HG03196 (cell line): ENCODE measurements at regions not wholly inside any gene's neighbourhood (a gene's known extent, or its start where the extent isn't known, plus 50 kb on each side); places are given as distances from the start of the nearest gene placed in this dataset.

Experiments used
- ATAC-seq: cut with Tn5 transposase; IDR thresholded peaks from one replicate; pipeline ENCODE4 v1.9.1; 2021; ENCODE audit not compliant: unreplicated experiment

- no peak for ATAC-seq
These were observed 497.8 kb downstream of the HS3ST4 start for GRCh38 chr16:26189536-26189935.

DNA sequence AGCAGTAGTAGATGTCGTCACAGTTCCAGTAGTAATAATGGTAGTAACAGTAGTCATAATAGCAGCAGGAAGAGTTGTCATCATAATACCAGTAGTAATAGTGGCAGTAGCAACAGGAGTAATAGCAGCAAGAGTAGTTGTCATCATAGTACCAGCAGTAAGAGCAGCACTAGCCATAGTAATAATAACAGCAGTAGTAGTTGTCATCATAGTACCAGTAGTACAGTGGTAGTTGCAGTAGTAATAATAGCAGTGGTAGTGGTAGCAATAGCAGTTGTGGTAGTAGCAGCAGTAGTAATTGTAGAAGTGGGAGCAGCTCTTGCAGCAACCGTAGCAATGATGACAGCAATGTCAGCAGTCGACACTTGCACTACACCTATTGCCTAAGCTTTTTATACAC, 502.8 kb downstream of the HS3ST4 start:
- no peak for ATAC-seq

GRCh38 chr16:26195225-26195624, 503.5 kb downstream of the HS3ST4 start:
- ATAC-seq, result no peak

- no peak for ATAC-seq
These were observed 504.6 kb downstream of the HS3ST4 start for GRCh38 chr16:26196310-26196709.

DNA sequence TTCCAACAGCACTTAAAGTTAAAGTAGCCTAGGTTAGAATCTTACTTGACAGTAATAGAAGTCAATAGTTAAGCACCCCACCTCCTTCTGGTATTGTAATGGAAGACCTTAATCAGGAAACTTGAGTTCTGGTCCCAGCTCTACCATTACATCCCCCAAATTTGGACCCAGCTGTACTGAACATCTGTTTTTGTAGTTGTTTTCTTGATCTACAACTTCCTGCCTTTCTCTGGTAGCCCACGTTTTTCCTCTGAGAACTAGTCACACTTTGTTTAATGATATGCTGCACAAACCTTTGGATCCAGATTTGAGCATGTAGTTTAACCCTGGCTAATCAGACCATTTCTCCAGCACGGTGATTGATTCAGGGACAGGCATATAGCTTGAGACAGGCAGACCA, 505.0 kb downstream of the HS3ST4 start:
- ATAC-seq, result no peak

DNA sequence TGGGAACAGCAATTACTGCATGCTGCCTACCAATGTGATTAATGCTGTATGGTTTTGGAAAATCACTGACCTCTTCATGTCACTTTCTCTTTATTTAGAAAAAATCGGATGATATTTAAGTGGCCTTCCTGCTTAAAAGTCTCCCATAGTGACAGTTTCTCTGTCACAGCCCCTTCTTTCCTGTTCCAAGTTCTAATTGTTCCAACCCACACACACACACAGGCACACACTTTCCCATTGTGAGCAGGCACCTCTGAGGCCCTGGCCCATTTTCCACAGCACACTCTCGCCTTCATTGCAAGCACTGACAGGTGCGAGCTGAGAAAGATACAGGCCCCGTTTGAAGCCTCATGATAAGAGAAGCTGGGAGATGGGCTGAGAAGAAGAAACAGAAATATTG, 505.9 kb downstream of the HS3ST4 start:
- no peak for ATAC-seq

DNA sequence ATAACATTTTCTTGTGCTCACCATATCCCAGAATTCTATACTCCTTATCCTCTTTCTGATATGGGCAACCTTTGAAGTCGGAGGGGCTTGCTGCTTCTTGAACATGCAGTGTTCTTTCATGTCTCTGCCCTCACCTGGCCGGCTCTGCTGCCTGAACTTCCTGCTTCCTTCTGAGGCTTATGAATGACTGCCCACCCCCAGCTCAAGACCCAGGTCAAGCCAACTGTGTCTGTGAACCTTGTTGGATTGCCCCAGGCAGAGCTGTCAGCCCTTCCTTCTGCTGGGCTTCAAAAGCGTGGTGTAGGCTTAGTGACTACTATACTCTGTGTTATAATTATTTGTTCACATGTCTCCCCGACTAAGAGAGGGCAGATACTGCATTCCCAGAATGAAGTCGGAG, 506.5 kb downstream of the HS3ST4 start:
- ATAC-seq, result no peak

GRCh38 chr16:26204138-26204537, 512.4 kb downstream of the HS3ST4 start:
- ATAC-seq, result no peak

DNA sequence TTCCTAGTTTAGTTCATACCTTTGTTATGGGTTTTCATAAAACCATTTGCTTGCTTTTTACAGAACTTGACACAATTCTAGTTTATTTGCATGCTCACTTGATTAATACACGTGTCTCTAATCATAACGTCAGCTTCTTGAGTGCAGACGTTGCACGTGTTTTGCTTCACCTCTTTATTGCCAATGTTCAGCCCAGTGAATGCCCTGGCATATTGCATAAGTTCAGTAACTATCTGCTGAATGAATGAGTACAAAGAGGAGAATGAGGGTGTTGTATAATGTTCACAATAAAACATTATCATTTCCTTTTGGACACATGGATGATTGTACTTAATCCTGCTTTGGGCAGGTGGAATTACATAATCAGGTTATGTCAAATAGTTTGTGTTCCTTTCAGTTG, 519.8 kb downstream of the HS3ST4 start:
- ATAC-seq, result no peak

GRCh38 chr16:26212599-26212998, 520.8 kb downstream of the HS3ST4 start:
- no peak for ATAC-seq

- no peak for ATAC-seq
These were observed 522.9 kb downstream of the HS3ST4 start for GRCh38 chr16:26214581-26215174.

- ATAC-seq, result no peak
These were observed 529.1 kb downstream of the HS3ST4 start for GRCh38 chr16:26220894-26221293.

DNA sequence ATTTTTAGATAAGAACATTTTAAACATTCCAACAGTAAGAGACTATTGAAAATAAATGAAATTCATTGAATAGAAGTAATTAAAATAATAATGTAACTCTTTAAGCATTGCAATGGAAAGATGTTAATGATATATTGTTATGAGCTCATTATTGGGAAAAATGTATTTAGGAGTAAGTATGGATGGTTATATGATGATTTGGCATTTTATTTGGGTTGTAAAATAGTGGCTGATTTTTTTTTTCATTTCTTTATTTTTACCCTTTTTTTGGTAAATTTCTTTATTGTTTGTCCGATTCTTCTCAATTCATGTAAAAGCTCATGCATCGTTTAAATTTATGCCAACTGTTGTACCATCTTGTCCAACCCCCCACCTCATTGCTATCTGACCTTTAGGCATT, 539.9 kb downstream of the HS3ST4 start:
- no peak for ATAC-seq

DNA sequence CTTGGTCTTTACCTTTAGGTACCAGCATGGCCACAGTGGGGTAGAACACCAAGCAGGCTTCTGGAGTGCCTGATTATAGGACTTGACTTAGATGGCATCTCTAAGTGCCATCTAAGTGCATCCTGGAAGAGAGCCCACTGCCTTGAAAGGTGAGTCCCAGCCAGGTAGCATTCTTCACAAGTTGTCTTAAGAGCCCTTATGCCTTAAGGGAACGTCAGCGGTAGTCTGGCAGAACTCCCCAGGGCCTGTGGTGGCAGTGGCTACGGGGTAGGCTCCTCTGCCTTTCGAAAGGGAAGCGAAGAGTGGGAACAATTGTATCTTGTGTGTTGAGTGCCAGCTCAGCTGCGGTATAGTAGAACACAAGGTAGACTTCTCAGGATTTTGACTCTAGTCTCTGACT, 549.0 kb downstream of the HS3ST4 start:
- ATAC-seq, result no peak

- ATAC-seq, result no peak
These were observed 555.3 kb downstream of the HS3ST4 start for GRCh38 chr16:26247063-26247462.

GRCh38 chr16:26252598-26252997, 560.8 kb downstream of the HS3ST4 start:
- ATAC-seq, result no peak

DNA sequence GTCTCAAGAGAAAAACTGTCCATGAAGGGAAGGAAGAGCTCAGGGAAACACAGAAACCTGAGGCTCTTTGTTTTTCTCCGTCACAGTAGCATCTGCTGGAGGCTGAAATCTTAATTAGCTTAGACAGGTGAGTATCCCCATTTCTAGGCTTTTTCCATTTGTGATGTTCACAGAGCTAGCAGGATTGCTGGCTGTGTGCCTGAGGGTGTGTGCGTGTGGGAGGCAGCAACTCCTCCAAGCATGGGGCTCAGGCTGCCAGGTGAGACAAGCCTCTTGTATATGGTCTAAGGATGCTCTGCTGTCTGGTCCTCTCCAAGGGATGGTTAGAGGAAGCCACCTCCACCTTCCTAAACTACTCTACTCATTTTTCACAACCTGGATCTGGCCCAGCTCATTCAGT, 569.9 kb downstream of the HS3ST4 start:
- ATAC-seq, result no peak

DNA sequence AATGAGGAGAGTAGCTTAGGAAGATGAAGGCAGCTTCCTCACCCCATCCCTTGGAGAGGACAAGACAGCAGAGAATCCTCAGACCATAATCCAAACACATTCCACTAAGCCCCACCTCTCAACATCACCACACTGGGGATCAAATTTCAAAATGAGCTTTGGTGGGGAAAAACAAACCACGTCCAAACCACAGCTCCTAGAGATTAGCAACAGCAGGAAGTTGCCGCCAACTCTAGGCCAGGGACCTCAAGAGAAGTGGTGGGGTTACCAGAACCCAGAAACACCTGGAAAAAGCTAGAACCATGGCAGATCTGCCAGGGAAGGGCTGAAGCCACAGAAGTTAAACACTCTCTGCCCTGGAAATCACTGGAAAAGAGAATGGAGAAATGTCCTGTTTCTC, 571.6 kb downstream of the HS3ST4 start:
- no peak for ATAC-seq

DNA sequence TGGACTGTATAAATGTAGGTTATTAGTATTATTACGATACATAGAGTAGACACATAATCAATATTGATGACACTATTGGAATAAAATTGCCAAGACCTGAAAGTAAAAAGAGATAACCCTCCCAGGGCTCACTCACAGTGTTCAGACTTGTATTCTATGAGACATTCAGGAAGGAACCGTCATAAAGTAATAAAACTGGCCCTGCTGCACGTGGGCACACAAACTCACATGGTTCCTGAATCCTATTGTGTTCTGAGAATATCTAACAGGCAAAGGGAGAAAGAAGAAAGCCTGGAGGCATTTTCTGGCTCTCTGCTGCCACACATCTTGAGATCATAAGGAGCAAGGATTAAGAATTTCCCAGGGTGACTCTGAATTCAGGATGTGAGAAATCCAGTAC, 575.9 kb downstream of the HS3ST4 start:
- no peak for ATAC-seq

DNA sequence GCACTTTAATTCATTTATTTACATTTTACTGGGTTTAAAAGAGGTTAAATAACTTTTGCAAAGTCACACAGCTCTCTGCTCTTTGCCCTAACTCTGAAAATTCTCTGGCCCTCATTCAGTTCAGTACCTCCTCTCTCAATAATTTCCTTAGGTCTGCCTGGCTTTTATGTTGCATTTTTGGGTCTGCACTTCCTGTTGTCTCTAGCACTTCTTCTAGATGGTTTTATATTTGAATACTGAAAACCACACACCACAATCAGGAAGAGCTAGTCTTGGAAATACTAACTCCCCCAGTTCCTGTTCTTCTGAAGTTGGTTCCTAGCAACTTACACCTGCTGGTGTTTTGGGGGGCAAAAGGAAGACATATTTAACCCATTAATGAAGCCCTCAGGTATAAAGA, 577.9 kb downstream of the HS3ST4 start:
- no peak for ATAC-seq

DNA sequence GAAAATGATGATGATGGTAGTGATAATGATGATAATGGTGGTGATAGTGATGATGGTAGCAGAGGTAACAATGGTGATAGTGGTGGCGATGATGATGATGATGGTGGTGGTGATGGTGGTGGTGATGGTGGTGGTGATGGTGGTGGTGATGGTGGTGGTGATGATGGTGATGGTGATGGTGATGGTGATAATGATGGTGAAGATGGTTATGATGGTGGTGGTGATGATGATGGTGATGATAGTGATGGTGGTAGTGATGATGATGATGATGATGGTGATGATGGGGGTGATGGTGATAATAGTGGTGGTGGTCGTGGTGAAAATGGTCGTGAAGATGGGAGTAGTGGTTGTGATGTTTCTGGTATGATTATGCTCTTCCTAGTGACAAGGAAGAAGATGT, 581.8 kb downstream of the HS3ST4 start:
- ATAC-seq, result no peak

DNA sequence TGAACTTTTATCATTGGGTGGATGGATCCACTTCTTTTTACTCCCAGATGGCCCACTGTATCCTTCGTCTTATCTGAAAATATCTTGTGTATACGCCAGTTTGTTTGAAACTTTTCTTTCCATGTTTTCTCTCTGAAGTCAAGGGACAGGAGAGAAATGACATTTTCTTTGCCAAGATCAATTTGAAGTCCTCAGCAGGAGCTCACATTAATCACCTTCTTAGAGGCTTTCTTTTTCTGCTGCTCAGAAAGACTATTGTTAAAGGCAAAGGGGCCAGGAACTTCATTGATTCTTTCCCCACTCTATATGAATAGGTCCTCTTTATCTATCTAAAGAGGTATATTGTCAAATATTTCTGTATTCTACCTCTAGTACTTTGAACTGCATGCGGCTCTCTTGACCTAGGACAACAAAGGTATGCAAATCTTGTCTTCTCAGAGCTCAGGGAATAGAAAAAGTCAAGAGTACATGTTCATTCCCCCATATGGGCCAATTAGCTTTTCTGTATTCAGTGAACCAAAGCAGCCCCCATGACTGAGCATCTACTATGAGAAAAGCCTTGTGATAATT, 583.3 kb downstream of the HS3ST4 start:
- no peak for ATAC-seq

DNA sequence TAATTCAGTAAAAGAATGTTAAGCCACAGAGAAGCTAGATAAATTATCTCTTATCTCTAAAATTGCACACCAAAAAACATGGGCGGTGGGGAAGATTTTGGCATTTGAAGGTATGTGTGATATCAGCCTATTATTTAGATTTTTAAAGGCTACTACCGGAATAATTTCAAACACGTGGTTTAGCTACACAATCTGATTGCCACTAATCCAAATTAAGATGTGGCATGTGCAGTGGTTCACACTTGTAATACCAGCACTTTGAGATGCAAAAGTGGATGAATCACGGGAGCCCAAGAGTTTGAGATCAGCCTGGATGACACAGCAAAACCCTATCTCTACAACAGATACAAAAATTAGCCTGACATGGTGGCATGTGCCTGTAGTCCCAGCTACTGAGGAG, 584.5 kb downstream of the HS3ST4 start:
- no peak for ATAC-seq
